Right lung (tissue), 2 donors: ENCODE measurements at regions not wholly inside any gene's neighbourhood (a gene's known extent, or its start where the extent isn't known, plus 50 kb on each side); places are given as distances from the start of the nearest gene placed in this dataset.
A peak's percentile ranks its signal among the peaks of the same experiment; 100 is the strongest.
"Not testable (repeated sequence)": the region's sequence is repeated elsewhere in the genome, so short reads cannot be mapped to it uniquely, and the experiment has no call there.

Experiments used
- DNase-seq, 2 donors: peaks; one replicate each; pipeline ENCODE4 v3.0.0-alpha.2; 2013

GRCh38 chrX:78603908-78604307 lies 55.2 kb downstream of the RTL3 start:
- DNase-seq, result no peak

GRCh38 chrX:78595901-78596502 lies 63.1 kb downstream of the RTL3 start:
- no peak for DNase-seq

- no peak for DNase-seq
These were observed 65.4 kb downstream of the RTL3 start for GRCh38 chrX:78593701-78594100.

- DNase-seq, result no peak
These were observed 67.1 kb downstream of the RTL3 start for GRCh38 chrX:78592030-78592429.

- DNase-seq, result no peak
These were observed 84.8 kb downstream of the RTL3 start for GRCh38 chrX:78574306-78574705.

GRCh38 chrX:78573630-78574029 lies 85.5 kb downstream of the RTL3 start:
- no peak for DNase-seq

- no peak for DNase-seq
These were observed 87.3 kb downstream of the RTL3 start for GRCh38 chrX:78571849-78572248.

- peak in 1 of 2 donors; percentile 1 for DNase-seq
These were observed 103.6 kb downstream of the RTL3 start for GRCh38 chrX:78555401-78555980.

- DNase-seq, result not testable (repeated sequence)
These were observed 106.5 kb downstream of the RTL3 start for GRCh38 chrX:78552628-78553027.

- no peak for DNase-seq
These were observed 111.1 kb downstream of the RTL3 start for GRCh38 chrX:78548012-78548411.

GRCh38 chrX:78545233-78545632 lies 113.9 kb downstream of the RTL3 start:
- no peak for DNase-seq

GRCh38 chrX:78543281-78543680 lies 115.8 kb downstream of the RTL3 start:
- DNase-seq, result no peak

GRCh38 chrX:78540171-78540570 lies 119.0 kb downstream of the RTL3 start:
- DNase-seq, result no peak

GRCh38 chrX:78534221-78534620 lies 124.9 kb downstream of the RTL3 start:
- DNase-seq, result no peak

GRCh38 chrX:78532363-78532762 lies 126.8 kb downstream of the RTL3 start:
- DNase-seq, result no peak

GRCh38 chrX:78527818-78528217 lies 131.3 kb downstream of the RTL3 start:
- no peak for DNase-seq

GRCh38 chrX:78527263-78527662 lies 131.9 kb downstream of the RTL3 start:
- no peak for DNase-seq

- no peak for DNase-seq
These were observed 136.5 kb downstream of the RTL3 start for GRCh38 chrX:78522601-78523000.

GRCh38 chrX:78517124-78517523 lies 142.0 kb downstream of the RTL3 start:
- DNase-seq, result no peak

- no peak for DNase-seq
These were observed 144.3 kb downstream of the RTL3 start for GRCh38 chrX:78514852-78515251.

GRCh38 chrX:78513971-78514738 lies 145.0 kb downstream of the RTL3 start:
- DNase-seq, result no peak

GRCh38 chrX:78506248-78506647 lies 152.9 kb downstream of the RTL3 start:
- DNase-seq, result no peak

GRCh38 chrX:78496483-78496882 lies 162.6 kb downstream of the RTL3 start:
- DNase-seq, result no peak
